ENCODE measurements at regions not wholly inside any gene's neighbourhood (a gene's known extent, or its start where the extent isn't known, plus 50 kb on each side); places are given as distances from the start of the nearest gene placed in this dataset.

GRCh38 chr1:163442231-163442879 lies 120.6 kb downstream of the NUF2 start:
- in situ Hi-C loops (cut with MboI): no loop called here

GRCh38 chr1:163442895-163443294 lies 121.1 kb downstream of the NUF2 start:
- H3K9me3 ChIP-seq (ENCODE audit: low read depth): no peaks in the 10 kb centered on the region
- no peak for DNase-seq
- no peak overlapping the region for H3K4me3 ChIP-seq
- H3K4me1 ChIP-seq (ENCODE audit: insufficient read depth): no peaks in the 10 kb centered on the region
- H4K20me1 ChIP-seq (ENCODE audit: insufficient read depth): no peaks in the 10 kb centered on the region
- H3K36me3 ChIP-seq (ENCODE audit: low read depth): no peaks in the 10 kb centered on the region
- 60 to 65% methylated on average over 7 of the region's 7 CpGs for WGBS, 2 experiments (ENCODE audit: low coverage in 1 of 2, low lambda C conversion rate in 2 of 2, missing lambda C conversion rate in 2 of 2)
- no peak for TF ChIP-seq EZH2phosphoT487 (IDR thresholded peaks at IDR 0.05; ENCODE audit: insufficient read depth, low read depth)
- TF ChIP-seq EZH2 (IDR thresholded peaks at IDR 0.05; ENCODE audit: insufficient read depth, poor library complexity, severe bottlenecking): no peak
- H3K27me3 ChIP-seq (replicated peaks; ENCODE audit: insufficient read depth): peaks cover 9% of the 10 kb centered on the region; the same call in 1 of the 2 replicates
- no peak overlapping the region for H2AFZ ChIP-seq
- no peaks in the 10 kb centered on the region for H3F3A ChIP-seq (ENCODE audit: insufficient read depth)
- H3K9ac ChIP-seq: no peak overlapping the region
- in situ Hi-C loops (cut with MboI): no loop called here
- no peaks in the 10 kb centered on the region for H3K79me2 ChIP-seq (ENCODE audit: insufficient read depth)
- no peak overlapping the region for H3K4me2 ChIP-seq (ENCODE audit: unreplicated experiment)
- H3K9me2 ChIP-seq (ENCODE audit: insufficient read depth): no peaks in the 10 kb centered on the region
- H3K27ac ChIP-seq: no peak overlapping the region

More at GRCh38 chr1:163442231-163442879, 120.6 kb downstream of the NUF2 start:
- no peaks in the 10 kb centered on the region for H3K9me3 ChIP-seq (ENCODE audit: low read depth)
- H3K4me3 ChIP-seq: no peak overlapping the region
- H3K79me2 ChIP-seq (ENCODE audit: insufficient read depth): no peaks in the 10 kb centered on the region
- no peaks in the 10 kb centered on the region for H3K36me3 ChIP-seq (ENCODE audit: low read depth)
- H3K4me1 ChIP-seq (ENCODE audit: insufficient read depth): no peaks in the 10 kb centered on the region
- no peak overlapping the region for H2AFZ ChIP-seq
- no peaks in the 10 kb centered on the region for H4K20me1 ChIP-seq (ENCODE audit: insufficient read depth)
- H3K9me2 ChIP-seq (ENCODE audit: insufficient read depth): no peaks in the 10 kb centered on the region
- no peak overlapping the region for H3K4me2 ChIP-seq (ENCODE audit: unreplicated experiment)
- 26% methylated on average over 4 of the region's 4 CpGs for WGBS, 2 experiments (ENCODE audit: low coverage in 1 of 2, low lambda C conversion rate in 2 of 2, missing lambda C conversion rate in 2 of 2)
- TF ChIP-seq EZH2phosphoT487 (IDR thresholded peaks at IDR 0.05; ENCODE audit: insufficient read depth, low read depth) (no peak), EZH2 (IDR thresholded peaks at IDR 0.05; ENCODE audit: insufficient read depth, poor library complexity, severe bottlenecking) (no peak)
- no peaks in the 10 kb centered on the region for H3F3A ChIP-seq (ENCODE audit: insufficient read depth)
- DNase-seq: no peak
- no peak overlapping the region for H3K9ac ChIP-seq
- H3K27me3 ChIP-seq (replicated peaks; ENCODE audit: insufficient read depth): peaks cover 9% of the 10 kb centered on the region; the same call in 1 of the 2 replicates
- H3K27ac ChIP-seq: no peak overlapping the region

- TF ChIP-seq EZH2phosphoT487 (IDR thresholded peaks at IDR 0.05; ENCODE audit: insufficient read depth, low read depth) (no peak), EZH2 (IDR thresholded peaks at IDR 0.05; ENCODE audit: insufficient read depth, poor library complexity, severe bottlenecking) (no peak)
- Histone ChIP-seq H3K9me2 (ENCODE audit: insufficient read depth) (no peaks in the 10 kb centered on the region), H3K4me2 (ENCODE audit: unreplicated experiment) (no peak overlapping the region), H3K9me3 (ENCODE audit: low read depth) (no peaks in the 10 kb centered on the region), H3K4me1 (ENCODE audit: insufficient read depth) (no peaks in the 10 kb centered on the region), H3K79me2 (ENCODE audit: insufficient read depth) (no peaks in the 10 kb centered on the region), H3F3A (ENCODE audit: insufficient read depth) (no peaks in the 10 kb centered on the region), H3K36me3 (ENCODE audit: low read depth) (no peaks in the 10 kb centered on the region), H2AFZ (no peak overlapping the region), H4K20me1 (ENCODE audit: insufficient read depth) (no peaks in the 10 kb centered on the region), H3K27me3 (replicated peaks; ENCODE audit: insufficient read depth) (peaks cover 8% of the 10 kb centered on the region; the same call in 1 of the 2 replicates), H3K9ac (no peak overlapping the region), H3K27ac (no peak overlapping the region), H3K4me3 (no peak overlapping the region)
- in situ Hi-C loops (cut with MboI): no loop called here
- no peak for DNase-seq
- WGBS, 2 experiments (ENCODE audit: low coverage in 1 of 2, low lambda C conversion rate in 2 of 2, missing lambda C conversion rate in 2 of 2): 32 to 53% methylated on average over 4 of the region's 4 CpGs
Observed at GRCh38 chr1:163443863-163444262, 122.1 kb downstream of the NUF2 start.

- TF ChIP-seq EZH2phosphoT487 (IDR thresholded peaks at IDR 0.05; ENCODE audit: insufficient read depth, low read depth): no peak
- TF ChIP-seq EZH2 (IDR thresholded peaks at IDR 0.05; ENCODE audit: insufficient read depth, poor library complexity, severe bottlenecking): no peak
- in situ Hi-C loops (cut with MboI): no loop called here
- peaks cover under 1% of the 10 kb centered on the region; the same call in 1 of the 2 replicates for H3K27me3 ChIP-seq (replicated peaks; ENCODE audit: insufficient read depth)
- no peak overlapping the region for H3K4me2 ChIP-seq (ENCODE audit: unreplicated experiment)
- H3K9me2 ChIP-seq (ENCODE audit: insufficient read depth): no peaks in the 10 kb centered on the region
- no peaks in the 10 kb centered on the region for H3K9me3 ChIP-seq (ENCODE audit: low read depth)
- DNase-seq: no peak
- no peaks in the 10 kb centered on the region for H3K36me3 ChIP-seq (ENCODE audit: low read depth)
- 2 to 3% methylated on average over 2 of the region's 2 CpGs for WGBS, 2 experiments (ENCODE audit: low coverage in 1 of 2, low lambda C conversion rate in 2 of 2, missing lambda C conversion rate in 2 of 2)
- H3K4me1 ChIP-seq (ENCODE audit: insufficient read depth): no peaks in the 10 kb centered on the region
- H4K20me1 ChIP-seq (ENCODE audit: insufficient read depth): no peaks in the 10 kb centered on the region
- H3F3A ChIP-seq (ENCODE audit: insufficient read depth): no peaks in the 10 kb centered on the region
- no peak overlapping the region for H2AFZ ChIP-seq
- H3K79me2 ChIP-seq (ENCODE audit: insufficient read depth): no peaks in the 10 kb centered on the region
- H3K9ac ChIP-seq: no peak overlapping the region
- H3K4me3 ChIP-seq: no peak overlapping the region
- H3K27ac ChIP-seq: no peak overlapping the region
Observed at GRCh38 chr1:163444665-163445064, 122.9 kb downstream of the NUF2 start.
